ENCODE measurements at regions not wholly inside any gene's neighbourhood (a gene's known extent, or its start where the extent isn't known, plus 50 kb on each side); places are given as distances from the start of the nearest gene placed in this dataset.

DNA sequence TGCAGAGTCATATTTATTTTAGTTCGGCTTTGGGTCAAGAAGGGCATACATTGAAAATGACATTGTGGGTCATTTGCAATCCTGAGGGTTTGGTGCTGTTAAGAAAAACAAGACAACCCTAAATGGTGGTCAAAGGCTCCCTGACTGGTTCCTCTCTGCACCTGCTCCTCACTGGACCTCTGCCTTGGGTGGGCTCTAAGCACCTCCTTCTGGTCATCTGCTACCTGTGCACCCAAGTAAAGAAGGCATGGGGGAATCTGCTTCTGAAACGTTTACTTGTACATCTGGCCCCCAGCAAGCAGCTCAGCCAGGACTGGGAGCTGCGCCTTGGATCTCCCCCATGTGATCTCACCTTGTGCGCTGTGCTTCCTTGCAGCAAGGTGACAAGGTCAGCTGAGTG is 55.2 kb upstream of the MAL start:
- Histone ChIP-seq H3K36me3 (no peaks in the 10 kb centered on the region), H3K4me1 (no peaks in the 10 kb centered on the region), H3K9me3 (ENCODE audit: low read depth) (peaks cover 11% of the 10 kb centered on the region), H4K20me1 (ENCODE audit: low read depth) (no peaks in the 10 kb centered on the region), H3K27me3 (no peaks in the 10 kb centered on the region), H3K4me2 (no peak overlapping the region), H2AFZ (replicated peaks) (no peak overlapping the region), H3K9ac (no peak overlapping the region), H3K27ac (no peak overlapping the region), H3K79me2 (ENCODE audit: low read depth) (no peaks in the 10 kb centered on the region), H3K4me3 (no peak overlapping the region), H3F3A (ENCODE audit: low read depth) (no peaks in the 10 kb centered on the region)
- Mint-ChIP-seq H3K4me3 (no peak overlapping the region), H3K36me3 (no peaks in the 10 kb centered on the region), H3K4me1 (no peaks in the 10 kb centered on the region), H3K27me3 (ENCODE audit: insufficient read depth, low read depth) (peaks cover 2% of the 10 kb centered on the region), H3K9me3 (no peaks in the 10 kb centered on the region), H3K27ac (no peak overlapping the region)
- no peak for DNase-seq (ENCODE audit: low spot score)
- TF ChIP-seq EZH2phosphoT487 (IDR thresholded peaks at IDR 0.05) (no peak), EZH2 (IDR thresholded peaks at IDR 0.05) (no peak)
- TF ChIP-seq, protein P1, sequence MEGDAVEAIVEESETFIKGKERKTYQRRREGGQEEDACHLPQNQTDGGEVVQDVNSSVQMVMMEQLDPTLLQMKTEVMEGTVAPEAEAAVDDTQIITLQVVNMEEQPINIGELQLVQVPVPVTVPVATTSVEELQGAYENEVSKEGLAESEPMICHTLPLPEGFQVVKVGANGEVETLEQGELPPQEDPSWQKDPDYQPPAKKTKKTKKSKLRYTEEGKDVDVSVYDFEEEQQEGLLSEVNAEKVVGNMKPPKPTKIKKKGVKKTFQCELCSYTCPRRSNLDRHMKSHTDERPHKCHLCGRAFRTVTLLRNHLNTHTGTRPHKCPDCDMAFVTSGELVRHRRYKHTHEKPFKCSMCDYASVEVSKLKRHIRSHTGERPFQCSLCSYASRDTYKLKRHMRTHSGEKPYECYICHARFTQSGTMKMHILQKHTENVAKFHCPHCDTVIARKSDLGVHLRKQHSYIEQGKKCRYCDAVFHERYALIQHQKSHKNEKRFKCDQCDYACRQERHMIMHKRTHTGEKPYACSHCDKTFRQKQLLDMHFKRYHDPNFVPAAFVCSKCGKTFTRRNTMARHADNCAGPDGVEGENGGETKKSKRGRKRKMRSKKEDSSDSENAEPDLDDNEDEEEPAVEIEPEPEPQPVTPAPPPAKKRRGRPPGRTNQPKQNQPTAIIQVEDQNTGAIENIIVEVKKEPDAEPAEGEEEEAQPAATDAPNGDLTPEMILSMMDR (IDR thresholded peaks at IDR 0.05): no peak
